ENCODE measurements at regions not wholly inside any gene's neighbourhood (a gene's known extent, or its start where the extent isn't known, plus 50 kb on each side); places are given as distances from the start of the nearest gene placed in this dataset.
A peak's percentile ranks its signal among the peaks of the same experiment; 100 is the strongest.

DNA sequence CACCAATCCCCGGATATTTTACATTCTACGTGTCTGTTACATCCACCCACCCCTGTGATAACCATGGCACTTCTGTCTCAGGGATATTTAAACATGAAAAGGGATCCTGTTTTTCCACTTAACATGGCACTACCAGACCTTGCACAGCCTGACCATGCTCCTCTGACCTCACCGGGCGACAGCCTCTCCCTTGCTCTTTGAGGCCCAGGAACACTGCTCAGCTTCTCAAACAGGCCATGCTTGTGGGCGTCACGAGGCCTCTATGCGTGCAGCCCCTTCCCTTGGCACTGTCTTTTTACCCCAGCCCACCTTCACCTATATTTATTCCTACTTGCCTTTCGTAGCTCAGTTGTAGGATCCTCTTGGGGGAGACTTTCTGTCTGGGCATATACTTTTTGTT, 385.6 kb downstream of the UQCRFS1 start:
- peaks cover 10% of the 10 kb centered on the region for H3K9me3 Mint-ChIP-seq
- TF ChIP-seq GTF2I (CRISPR knock-in tag; conservative IDR thresholded peaks at IDR 0.05) = no peak
- TF ChIP-seq TEAD4 (CRISPR knock-in tag; IDR thresholded peaks at IDR 0.05) = no peak
- no peak for DNase-seq (ENCODE audit: low spot score)
- no peaks in the 10 kb centered on the region; the same call in 1 of the 2 replicates for H3K27me3 Mint-ChIP-seq (ENCODE audit: low read depth)
- no peaks in the 10 kb centered on the region for H3K36me3 Mint-ChIP-seq
- no peak overlapping the region for H3K27ac Mint-ChIP-seq
- POLR2A ChIA-PET = no interaction called here
- H3K4me1 Mint-ChIP-seq = peaks cover 24% of the 10 kb centered on the region
- CTCF ChIA-PET = interaction anchor here (1.8 to 1.9 kb wide), 2 partner anchors 91 to 99 kb away, joined by 7 read pairs; no protein-coding TSS in a partner anchor
- no peak for ATAC-seq
- H3K4me3 Mint-ChIP-seq = no peak overlapping the region

DNA sequence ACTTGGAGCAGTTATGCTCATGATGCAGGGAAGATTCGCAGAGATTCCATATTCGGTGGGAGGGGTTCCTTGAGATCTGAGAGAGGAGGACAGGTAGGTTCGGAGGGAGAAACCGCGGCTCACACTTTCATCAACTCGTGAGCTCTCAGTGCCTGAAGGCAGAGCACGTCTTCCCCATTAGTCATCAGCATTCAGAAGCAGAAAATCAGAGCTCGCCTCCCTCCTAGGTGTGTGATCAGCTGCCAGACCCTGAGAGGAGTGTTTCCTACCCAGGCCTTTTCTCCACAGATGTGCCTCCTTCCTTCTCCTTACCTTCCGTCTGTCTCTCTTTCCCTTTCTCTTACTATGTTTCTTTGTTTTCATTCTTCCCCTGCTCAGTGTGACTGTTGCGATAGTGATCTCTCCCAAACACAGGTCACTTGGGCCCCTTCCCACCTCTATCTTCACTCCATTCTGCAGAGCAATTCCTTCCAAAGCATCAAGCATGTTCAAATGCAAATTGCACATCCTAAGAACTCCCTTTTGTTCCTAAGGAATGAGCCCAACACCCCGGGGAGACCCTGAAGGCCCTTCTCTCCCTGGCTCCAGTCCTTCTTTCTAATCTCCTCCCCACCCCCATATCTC, 389.5 kb downstream of the UQCRFS1 start:
- Mint-ChIP-seq H3K27ac (peak overlapping the region; percentile 61; the same call in 1 of the 2 replicates), H3K9me3 (peaks cover 14% of the 10 kb centered on the region), H3K4me3 (peak overlapping the region; percentile 26), H3K36me3 (no peaks in the 10 kb centered on the region), H3K4me1 (peaks cover 26% of the 10 kb centered on the region), H3K27me3 (ENCODE audit: low read depth) (no peaks in the 10 kb centered on the region)
- ATAC-seq (peak; percentile 87), DNase-seq (ENCODE audit: low spot score) (no peak)
- ChIA-PET POLR2A (interaction anchor here (0.6 kb wide), 1 partner anchor 126 kb away, joined by 3 read pairs; no protein-coding TSS in a partner anchor), CTCF (no interaction called here)
- TF ChIP-seq, protein P1, sequence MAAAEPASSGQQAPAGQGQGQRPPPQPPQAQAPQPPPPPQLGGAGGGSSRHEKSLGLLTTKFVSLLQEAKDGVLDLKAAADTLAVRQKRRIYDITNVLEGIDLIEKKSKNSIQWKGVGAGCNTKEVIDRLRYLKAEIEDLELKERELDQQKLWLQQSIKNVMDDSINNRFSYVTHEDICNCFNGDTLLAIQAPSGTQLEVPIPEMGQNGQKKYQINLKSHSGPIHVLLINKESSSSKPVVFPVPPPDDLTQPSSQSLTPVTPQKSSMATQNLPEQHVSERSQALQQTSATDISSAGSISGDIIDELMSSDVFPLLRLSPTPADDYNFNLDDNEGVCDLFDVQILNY (CRISPR knock-in tag; IDR thresholded peaks at IDR 0.05) = no peak
- no peak for TF ChIP-seq ETV6 (CRISPR knock-in tag; IDR thresholded peaks at IDR 0.05)
- peak; percentile 42; the same call in 1 of the 2 replicates for TF ChIP-seq ZNF423 (CRISPR knock-in tag; IDR thresholded peaks at IDR 0.05)
- no peak for TF ChIP-seq FOXK1 (CRISPR knock-in tag; IDR thresholded peaks at IDR 0.05)
- no peak for TF ChIP-seq ZNF396 (CRISPR knock-in tag; IDR thresholded peaks at IDR 0.05; ENCODE audit: borderline replicate concordance)
- no peak for TF ChIP-seq SMAD3 (CRISPR knock-in tag; IDR thresholded peaks at IDR 0.05; ENCODE audit: borderline replicate concordance)
- TF ChIP-seq, protein P2, sequence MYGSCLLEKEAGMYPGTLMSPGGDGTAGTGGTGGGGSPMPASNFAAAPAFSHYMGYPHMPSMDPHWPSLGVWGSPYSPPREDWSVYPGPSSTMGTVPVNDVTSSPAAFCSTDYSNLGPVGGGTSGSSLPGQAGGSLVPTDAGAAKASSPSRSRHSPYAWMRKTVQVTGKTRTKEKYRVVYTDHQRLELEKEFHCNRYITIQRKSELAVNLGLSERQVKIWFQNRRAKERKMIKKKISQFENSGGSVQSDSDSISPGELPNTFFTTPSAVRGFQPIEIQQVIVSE (CRISPR knock-in tag; IDR thresholded peaks at IDR 0.05; ENCODE audit: borderline replicate concordance) = no peak

DNA sequence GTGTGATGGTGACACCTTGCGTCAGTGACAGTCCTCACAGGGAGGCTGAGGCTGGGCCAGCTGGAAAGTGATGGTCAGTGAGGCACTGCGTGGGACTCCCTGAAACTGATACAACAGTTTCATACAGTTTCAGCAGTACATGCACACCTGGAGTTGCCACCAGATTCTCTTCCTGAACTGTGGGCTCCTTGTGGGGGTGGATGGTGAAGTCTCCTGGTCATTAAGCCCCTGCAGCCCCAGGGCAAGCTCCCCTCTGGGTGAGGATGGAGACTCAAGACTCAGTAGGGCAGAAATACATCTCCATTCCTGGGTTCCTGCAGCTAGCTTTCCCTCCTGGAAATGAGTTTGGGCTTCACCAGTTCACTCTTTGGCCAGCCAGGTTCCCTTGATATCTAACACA, 392.7 kb downstream of the UQCRFS1 start:
- H3K4me1 Mint-ChIP-seq = peaks cover 26% of the 10 kb centered on the region
- peaks cover 9% of the 10 kb centered on the region for H3K36me3 Mint-ChIP-seq
- CTCF ChIA-PET = no interaction called here

DNA sequence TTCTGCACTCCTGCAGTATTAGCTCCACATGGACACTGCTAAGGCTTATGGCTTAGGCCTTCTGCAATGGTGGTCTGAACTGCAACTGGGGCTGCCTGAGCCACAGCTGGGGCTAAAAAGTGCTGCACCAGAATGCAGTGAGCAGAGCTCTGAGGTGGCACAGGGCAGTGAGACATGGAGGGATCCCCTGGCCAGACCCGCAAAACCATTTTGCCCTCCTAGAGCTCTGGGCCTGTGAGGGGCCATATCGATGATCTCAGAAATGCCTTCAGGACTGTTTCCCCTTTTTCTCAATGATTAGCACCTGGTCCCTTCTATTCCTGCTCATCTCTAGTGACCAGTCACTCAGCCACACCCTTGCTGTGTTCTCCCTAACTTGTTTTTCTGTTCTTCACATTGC, 397.7 kb downstream of the UQCRFS1 start:
- Mint-ChIP-seq H3K4me3 (no peak overlapping the region), H3K4me1 (no peaks in the 10 kb centered on the region), H3K27me3 (ENCODE audit: low read depth) (no peaks in the 10 kb centered on the region), H3K36me3 (peaks cover 12% of the 10 kb centered on the region), H3K9me3 (peaks cover 27% of the 10 kb centered on the region), H3K27ac (no peak overlapping the region)
- DNase-seq (ENCODE audit: low spot score) (no peak), ATAC-seq (no peak)
- ChIA-PET POLR2A (no interaction called here), CTCF (no interaction called here)
- TF ChIP-seq, protein P3, sequence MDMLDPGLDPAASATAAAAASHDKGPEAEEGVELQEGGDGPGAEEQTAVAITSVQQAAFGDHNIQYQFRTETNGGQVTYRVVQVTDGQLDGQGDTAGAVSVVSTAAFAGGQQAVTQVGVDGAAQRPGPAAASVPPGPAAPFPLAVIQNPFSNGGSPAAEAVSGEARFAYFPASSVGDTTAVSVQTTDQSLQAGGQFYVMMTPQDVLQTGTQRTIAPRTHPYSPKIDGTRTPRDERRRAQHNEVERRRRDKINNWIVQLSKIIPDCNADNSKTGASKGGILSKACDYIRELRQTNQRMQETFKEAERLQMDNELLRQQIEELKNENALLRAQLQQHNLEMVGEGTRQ (CRISPR knock-in tag; IDR thresholded peaks at IDR 0.05) = no peak
- TF ChIP-seq ZNF232 (CRISPR knock-in tag; IDR thresholded peaks at IDR 0.05) (no peak), JUN (CRISPR knock-in tag; IDR thresholded peaks at IDR 0.05) (no peak), EMX1 (CRISPR knock-in tag; IDR thresholded peaks at IDR 0.05) (no peak)
- TF ChIP-seq, protein P1 (CRISPR knock-in tag; IDR thresholded peaks at IDR 0.05) = no peak
- TF ChIP-seq, protein P4, sequence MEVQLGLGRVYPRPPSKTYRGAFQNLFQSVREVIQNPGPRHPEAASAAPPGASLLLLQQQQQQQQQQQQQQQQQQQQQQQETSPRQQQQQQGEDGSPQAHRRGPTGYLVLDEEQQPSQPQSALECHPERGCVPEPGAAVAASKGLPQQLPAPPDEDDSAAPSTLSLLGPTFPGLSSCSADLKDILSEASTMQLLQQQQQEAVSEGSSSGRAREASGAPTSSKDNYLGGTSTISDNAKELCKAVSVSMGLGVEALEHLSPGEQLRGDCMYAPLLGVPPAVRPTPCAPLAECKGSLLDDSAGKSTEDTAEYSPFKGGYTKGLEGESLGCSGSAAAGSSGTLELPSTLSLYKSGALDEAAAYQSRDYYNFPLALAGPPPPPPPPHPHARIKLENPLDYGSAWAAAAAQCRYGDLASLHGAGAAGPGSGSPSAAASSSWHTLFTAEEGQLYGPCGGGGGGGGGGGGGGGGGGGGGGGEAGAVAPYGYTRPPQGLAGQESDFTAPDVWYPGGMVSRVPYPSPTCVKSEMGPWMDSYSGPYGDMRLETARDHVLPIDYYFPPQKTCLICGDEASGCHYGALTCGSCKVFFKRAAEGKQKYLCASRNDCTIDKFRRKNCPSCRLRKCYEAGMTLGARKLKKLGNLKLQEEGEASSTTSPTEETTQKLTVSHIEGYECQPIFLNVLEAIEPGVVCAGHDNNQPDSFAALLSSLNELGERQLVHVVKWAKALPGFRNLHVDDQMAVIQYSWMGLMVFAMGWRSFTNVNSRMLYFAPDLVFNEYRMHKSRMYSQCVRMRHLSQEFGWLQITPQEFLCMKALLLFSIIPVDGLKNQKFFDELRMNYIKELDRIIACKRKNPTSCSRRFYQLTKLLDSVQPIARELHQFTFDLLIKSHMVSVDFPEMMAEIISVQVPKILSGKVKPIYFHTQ (CRISPR knock-in tag; IDR thresholded peaks at IDR 0.05) = no peak

More for the DNA sequence above, 392.7 kb downstream of the UQCRFS1 start:
- no peak for ATAC-seq
- Mint-ChIP-seq H3K27ac (no peak overlapping the region), H3K27me3 (ENCODE audit: low read depth) (no peaks in the 10 kb centered on the region), H3K9me3 (peaks cover 32% of the 10 kb centered on the region), H3K4me3 (no peak overlapping the region)
- TF ChIP-seq HMGA2 (CRISPR knock-in tag; IDR thresholded peaks at IDR 0.05) = no peak
- TF ChIP-seq, protein P5, sequence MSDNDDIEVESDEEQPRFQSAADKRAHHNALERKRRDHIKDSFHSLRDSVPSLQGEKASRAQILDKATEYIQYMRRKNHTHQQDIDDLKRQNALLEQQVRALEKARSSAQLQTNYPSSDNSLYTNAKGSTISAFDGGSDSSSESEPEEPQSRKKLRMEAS (CRISPR knock-in tag; IDR thresholded peaks at IDR 0.05) = no peak
- TF ChIP-seq, protein P6, sequence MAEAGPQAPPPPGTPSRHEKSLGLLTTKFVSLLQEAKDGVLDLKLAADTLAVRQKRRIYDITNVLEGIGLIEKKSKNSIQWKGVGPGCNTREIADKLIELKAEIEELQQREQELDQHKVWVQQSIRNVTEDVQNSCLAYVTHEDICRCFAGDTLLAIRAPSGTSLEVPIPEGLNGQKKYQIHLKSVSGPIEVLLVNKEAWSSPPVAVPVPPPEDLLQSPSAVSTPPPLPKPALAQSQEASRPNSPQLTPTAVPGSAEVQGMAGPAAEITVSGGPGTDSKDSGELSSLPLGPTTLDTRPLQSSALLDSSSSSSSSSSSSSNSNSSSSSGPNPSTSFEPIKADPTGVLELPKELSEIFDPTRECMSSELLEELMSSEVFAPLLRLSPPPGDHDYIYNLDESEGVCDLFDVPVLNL (CRISPR knock-in tag; IDR thresholded peaks at IDR 0.05; ENCODE audit: borderline replicate concordance, low read depth) = no peak
- TF ChIP-seq, protein P7, sequence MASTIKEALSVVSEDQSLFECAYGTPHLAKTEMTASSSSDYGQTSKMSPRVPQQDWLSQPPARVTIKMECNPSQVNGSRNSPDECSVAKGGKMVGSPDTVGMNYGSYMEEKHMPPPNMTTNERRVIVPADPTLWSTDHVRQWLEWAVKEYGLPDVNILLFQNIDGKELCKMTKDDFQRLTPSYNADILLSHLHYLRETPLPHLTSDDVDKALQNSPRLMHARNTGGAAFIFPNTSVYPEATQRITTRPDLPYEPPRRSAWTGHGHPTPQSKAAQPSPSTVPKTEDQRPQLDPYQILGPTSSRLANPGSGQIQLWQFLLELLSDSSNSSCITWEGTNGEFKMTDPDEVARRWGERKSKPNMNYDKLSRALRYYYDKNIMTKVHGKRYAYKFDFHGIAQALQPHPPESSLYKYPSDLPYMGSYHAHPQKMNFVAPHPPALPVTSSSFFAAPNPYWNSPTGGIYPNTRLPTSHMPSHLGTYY (CRISPR knock-in tag; IDR thresholded peaks at IDR 0.05) = no peak
- TF ChIP-seq NFYB (CRISPR knock-in tag; conservative IDR thresholded peaks at IDR 0.05; ENCODE audit: low read depth) = no peak
- DNase-seq (ENCODE audit: low spot score) = no peak
- POLR2A ChIA-PET = no interaction called here

Measured in WTC11 (cell line).